GM12878 (cell line): ENCODE measurements at regions not wholly inside any gene's neighbourhood (a gene's known extent, or its start where the extent isn't known, plus 50 kb on each side); places are given as distances from the start of the nearest gene placed in this dataset.

Experiments
- ATAC-seq: fragments of 200-7000 bp; cut with Tn5 transposase; 3 replicates; pipeline ENCODE4 v1.9.1; 2020; ENCODE audit warnings: mild to moderate bottlenecking, moderate library complexity
- BruUV-seq: library from RNA; stranded (reverse); fragments of 400-500 nt; replicated peaks from 2 replicates; lab custom pipeline; 2021; lab: Mats Ljungman, UMichigan
- CTCF ChIA-PET: fragments of 300-600 bp; sonication (Branson Sonifier 250); formaldehyde crosslinking; extraction: SDS; loops from one replicate; lab custom pipeline; 2021; ENCODE audit warnings: inconsistent platforms; lab: Yijun Ruan, JAX
- POLR2A ChIA-PET: fragments of 350-600 bp; formaldehyde crosslinking; extraction: SDS; loops from one replicate; lab custom pipeline; 2021; ENCODE audit warnings: inconsistent platforms; lab: Charles Lee
- RAD21 ChIA-PET: fragments of 300-600 bp; sonication (Branson Sonifier 250); formaldehyde crosslinking; loops from one replicate; lab custom pipeline; 2023; ENCODE audit warnings: antibody characterized with exemption; ENCODE audit not compliant: unreplicated experiment; lab: Charles Lee
- SMC1A ChIA-PET: fragments of 300-600 bp; sonication (Branson Sonifier 250); formaldehyde crosslinking; loops from one replicate; lab custom pipeline; 2023; ENCODE audit not compliant: unreplicated experiment, uncharacterized antibody; lab: Charles Lee
- DNase-seq: peaks from one replicate; pipeline ENCODE4 v3.0.0-alpha.2; 2011; ENCODE audit warnings: low read depth, low spot score
- FAIRE-seq: peaks from 3 replicates; lab custom pipeline; 2011; peaks lifted over from hg19 to GRCh38; lab: Jason Lieb, UNC
- H2AFZ ChIP-seq: 2 replicates; pipeline ENCODE4 v1.6.0; 2011; ENCODE audit warnings: low read depth, low read length, control low read depth; ENCODE audit not compliant: control insufficient read depth
- H3K27ac ChIP-seq: 2 replicates; pipeline ENCODE4 v1.5.1; 2011; ENCODE audit warnings: control low read depth; ENCODE audit not compliant: control insufficient read depth, insufficient read depth
- H3K27me3 ChIP-seq, 2 experiments: replicated peaks in 1 of 2; 2 replicates each; pipeline versions ENCODE4 v1.6.0 to v1.6.1; 2011; ENCODE audit warnings: low read length in 1 of 2; ENCODE audit not compliant: control insufficient read depth in 2 of 2, insufficient read depth in 2 of 2
- H3K36me3 ChIP-seq, 2 experiments: 2 replicates each; pipeline ENCODE4 v1.5.1; 2011; ENCODE audit warnings: low read length in 1 of 2; ENCODE audit not compliant: control insufficient read depth in 2 of 2, insufficient read depth in 2 of 2
- H3K4me1 ChIP-seq: 2 replicates; pipeline ENCODE4 v1.6.1; 2011; ENCODE audit warnings: mild to moderate bottlenecking, low read length, moderate library complexity, mixed read lengths; ENCODE audit not compliant: control insufficient read depth, insufficient read depth
- H3K4me2 ChIP-seq: 2 replicates; pipeline ENCODE4 v1.6.0; 2011; ENCODE audit warnings: control low read depth; ENCODE audit not compliant: control insufficient read depth, insufficient read depth
- H3K4me3 ChIP-seq: fragments of 200-600 bp; sonication (generic); 2 replicates; pipeline ENCODE4 v1.5.1; 2016
- H3K79me2 ChIP-seq: 2 replicates; pipeline ENCODE4 v1.6.0; 2011; ENCODE audit warnings: low read length; ENCODE audit not compliant: control insufficient read depth, insufficient read depth
- H3K9ac ChIP-seq: 2 replicates; pipeline ENCODE4 v1.8.0; 2011; ENCODE audit warnings: low read length, control low read depth, mixed read lengths; ENCODE audit not compliant: control insufficient read depth, insufficient read depth
- H3K9me3 ChIP-seq: replicated peaks from 3 replicates; pipeline ENCODE4 v1.5.1; 2011; ENCODE audit warnings: mild to moderate bottlenecking, low read length; ENCODE audit not compliant: control insufficient read depth, insufficient read depth
- H4K20me1 ChIP-seq: 2 replicates; pipeline ENCODE4 v1.6.0; 2011; ENCODE audit not compliant: control insufficient read depth, insufficient read depth
- CHD1 ChIP-seq: IDR thresholded peaks from 2 replicates; pipeline ENCODE4 v1.6.1; 2012; ENCODE audit warnings: low read depth, low read length, improper control_type of control experiment
- JUND ChIP-seq: IDR thresholded peaks from 2 replicates; pipeline ENCODE4 v1.6.1; 2012; ENCODE audit warnings: low read depth, mild to moderate bottlenecking, low read length, improper control_type of control experiment, moderate library complexity
- SKIL ChIP-seq: fragments of 450-650 bp; IDR thresholded peaks from 2 replicates; pipeline ENCODE4 v1.6.1; 2017; ENCODE audit warnings: mild to moderate bottlenecking, low read depth, inconsistent platforms; ENCODE audit not compliant: poor library complexity, severe bottlenecking
- YY1 ChIP-seq: IDR thresholded peaks from 2 replicates; pipeline ENCODE4 v1.6.1; 2011; ENCODE audit warnings: low read depth, mild to moderate bottlenecking, low read length
- ZBTB4 ChIP-seq: fragments of 450-650 bp; formaldehyde crosslinking; IDR thresholded peaks from 2 replicates; pipeline ENCODE4 v1.4.0; 2022; ENCODE audit warnings: mild to moderate bottlenecking, moderate library complexity
- ZSCAN29 ChIP-seq: fragments of 450-650 bp; IDR thresholded peaks from 2 replicates; pipeline ENCODE4 v1.6.1; 2017; ENCODE audit warnings: mild to moderate bottlenecking, moderate library complexity
- WGBS: methylation state at CpG from one replicate; pipeline ENCODE4 v1.1.6; 2016; ENCODE audit warnings: low lambda C conversion rate; ENCODE audit not compliant: insufficient replicate concordance, insufficient coverage; ENCODE audit errors: missing lambda C conversion rate; 5-methylcytosine and 5-hydroxymethylcytosine counted together
- in situ Hi-C: fragments of 300-500 bp; cut with MboI; formaldehyde crosslinking; loops from 9 replicates; pipeline ENCODE4 v1.14.3; 2018; ENCODE audit warnings: mixed read lengths
- intact Hi-C: fragments of 100-400 bp; cut with micrococcal nuclease; formaldehyde crosslinking; loops from one replicate; pipeline ENCODE4 v1.14.2; 2022; ENCODE audit not compliant: unreplicated experiment

GRCh38 chr2:228654707-228655106 lies 473.2 kb upstream of the SPHKAP start:
- DNase-seq (no peak), ATAC-seq (peak; percentile 38), FAIRE-seq (no peak)
- H3K36me3 ChIP-seq = no peaks in the 10 kb centered on the region
- 12% methylated on average over 2 of the region's 2 CpGs for WGBS
- SMC1A ChIA-PET = interaction anchor here (0.8 kb wide), 1 partner anchor 64 kb away, joined by 3 read pairs; no protein-coding TSS in a partner anchor
- no peak overlapping the region for H3K4me2 ChIP-seq
- CTCF ChIA-PET = interaction anchor here (1.5 kb wide), 1 partner anchor 253 kb away, joined by 3 read pairs; no protein-coding TSS in a partner anchor
- no peak overlapping the region for H2AFZ ChIP-seq
- TF ChIP-seq ZBTB4 (CRISPR knock-in tag) (no peak), YY1 (no peak), CHD1 (no peak), SKIL (no peak), ZSCAN29 (no peak), JUND (no peak)
- POLR2A ChIA-PET = interaction anchor here (0.6 kb wide), 1 partner anchor 719 kb away, joined by 4 read pairs; no protein-coding TSS in a partner anchor
- H3K4me3 ChIP-seq = no peak overlapping the region
- no TSS peak for BruUV-seq
- in situ Hi-C loops = loop anchor here (25.0 kb wide), 1 partner anchor 717 kb away; no protein-coding TSS in a partner anchor
- no peaks in the 10 kb centered on the region for H4K20me1 ChIP-seq
- H3K79me2 ChIP-seq = no peaks in the 10 kb centered on the region
- intact Hi-C loops = loop anchor here (5.0 kb wide), 2 partner anchors 717 to 762 kb away; no protein-coding TSS in a partner anchor
- H3K9me3 ChIP-seq = no peaks in the 10 kb centered on the region
- no peak overlapping the region for H3K9ac ChIP-seq
- H3K27ac ChIP-seq = no peak overlapping the region
- RAD21 ChIA-PET = no interaction called here
- H3K4me1 ChIP-seq = no peaks in the 10 kb centered on the region
- no peaks in the 10 kb centered on the region for H3K27me3 ChIP-seq
